NB4 (cell line): ENCODE measurements at regions not wholly inside any gene's neighbourhood (a gene's known extent, or its start where the extent isn't known, plus 50 kb on each side); places are given as distances from the start of the nearest gene placed in this dataset.
"Not testable (repeated sequence)": the region's sequence is repeated elsewhere in the genome, so short reads cannot be mapped to it uniquely, and the experiment has no call there.

Experiments used
- DNase-seq: peaks from one replicate; pipeline ENCODE4 v3.0.0; 2010; ENCODE audit warnings: low read depth
- H3K4me3 ChIP-seq: one replicate; pipeline ENCODE4 v1.5.1; 2011; ENCODE audit warnings: mild to moderate bottlenecking, low read depth, low read length, moderate library complexity
- CTCF ChIP-seq: IDR thresholded peaks from one replicate; pipeline ENCODE4 v1.5.1; 2012; ENCODE audit warnings: low read depth, low read length
- MAX ChIP-seq: IDR thresholded peaks from 2 replicates; pipeline ENCODE4 v1.6.1; 2011; ENCODE audit warnings: low read depth, low read length
- MYC ChIP-seq: IDR thresholded peaks from 2 replicates; pipeline ENCODE4 v1.6.1; 2011; ENCODE audit warnings: low read depth, low read length
- POLR2A ChIP-seq: IDR thresholded peaks from 2 replicates; pipeline ENCODE4 v1.6.1; 2011; ENCODE audit warnings: mild to moderate bottlenecking; ENCODE audit not compliant: insufficient read length; ENCODE audit errors: extremely low read depth

DNA sequence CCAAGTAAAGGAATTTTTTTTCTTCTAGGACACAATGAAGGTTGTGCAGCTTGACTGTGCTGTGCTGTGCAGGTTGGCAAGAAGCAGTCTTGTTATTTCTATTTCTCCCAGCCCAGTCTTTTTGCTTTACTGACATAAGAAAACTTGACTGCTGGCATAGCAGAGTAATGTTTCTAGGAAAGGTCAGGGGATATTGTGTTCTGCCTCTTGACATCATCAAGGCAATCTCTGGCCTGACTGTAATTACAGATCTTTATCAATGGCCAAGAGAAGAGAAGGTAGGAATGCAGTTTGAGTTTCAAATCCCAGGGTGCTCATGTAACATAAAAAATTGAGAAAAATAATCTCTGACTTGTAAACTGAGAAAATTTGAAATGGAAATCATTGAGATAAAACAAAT, 226.3 kb upstream of the ADGRL4 start:
- TF ChIP-seq POLR2A (no peak), MAX (no peak), MYC (no peak), CTCF (no peak)
- DNase-seq = no peak

DNA sequence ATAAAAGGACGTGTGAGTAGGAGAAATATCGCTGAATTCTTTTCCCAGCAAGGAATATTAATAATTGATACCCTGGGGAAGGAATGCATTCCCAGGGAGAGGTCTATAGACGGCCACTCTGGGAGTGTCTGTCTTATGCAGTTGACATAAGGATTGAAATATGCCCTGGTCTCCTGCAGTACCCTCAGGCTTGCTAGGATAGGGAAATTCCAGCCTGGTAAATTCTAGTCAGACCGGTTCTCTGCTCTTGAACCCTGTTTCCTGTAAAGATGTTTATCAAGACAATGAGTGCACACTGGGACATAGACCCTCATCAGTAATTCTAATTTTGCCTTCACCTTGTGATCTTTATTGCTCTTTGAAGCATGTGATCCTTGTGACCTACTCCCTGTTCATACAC, 224.2 kb upstream of the ADGRL4 start:
- not testable (repeated sequence) for H3K4me3 ChIP-seq, DNase-seq

More for the DNA sequence above, 226.3 kb upstream of the ADGRL4 start:
- H3K4me3 ChIP-seq = no peak overlapping the region

- no peak overlapping the region for H3K4me3 ChIP-seq
- TF ChIP-seq MYC = no peak
- no peak for TF ChIP-seq MAX
- no peak for TF ChIP-seq CTCF
- TF ChIP-seq POLR2A = no peak
- no peak for DNase-seq
Measured at GRCh38 chr1:79226963-79227362, 220.4 kb upstream of the ADGRL4 start.

- no peak for TF ChIP-seq POLR2A
- no peak for TF ChIP-seq MAX
- no peak for TF ChIP-seq CTCF
- no peak for TF ChIP-seq MYC
- no peak for DNase-seq
- H3K4me3 ChIP-seq = no peak overlapping the region
Measured at GRCh38 chr1:79224537-79224936, 218.0 kb upstream of the ADGRL4 start.

DNA sequence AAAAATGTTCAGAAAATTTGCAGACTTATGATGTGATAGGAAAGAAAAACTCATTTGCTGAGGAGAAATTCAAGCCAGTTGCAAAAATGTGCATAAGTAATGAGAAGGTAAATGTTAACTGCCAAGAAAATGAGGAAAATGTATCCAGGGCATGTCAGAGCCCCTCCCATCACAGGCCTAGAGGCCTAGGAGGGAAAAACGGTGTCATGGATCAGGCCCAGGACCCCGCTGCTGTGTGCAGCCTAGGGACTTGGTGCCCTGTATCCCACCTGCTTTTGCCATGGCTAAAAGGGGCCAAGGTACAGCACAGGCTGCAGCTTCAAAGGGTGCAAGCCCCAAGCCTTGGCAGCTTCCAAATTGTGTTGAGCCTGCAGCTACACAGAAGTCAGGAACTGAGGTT, 214.0 kb upstream of the ADGRL4 start:
- TF ChIP-seq CTCF (no peak), MYC (no peak), POLR2A (no peak), MAX (no peak)
- DNase-seq = no peak

GRCh38 chr1:79215311-79215710, 208.8 kb upstream of the ADGRL4 start:
- no peak overlapping the region for H3K4me3 ChIP-seq
- DNase-seq = no peak
- TF ChIP-seq POLR2A (no peak), MAX (no peak), MYC (no peak), CTCF (no peak)

More for the DNA sequence above, 214.0 kb upstream of the ADGRL4 start:
- no peak overlapping the region for H3K4me3 ChIP-seq
